HCT116 (cell line): ENCODE measurements at regions not wholly inside any gene's neighbourhood (a gene's known extent, or its start where the extent isn't known, plus 50 kb on each side); places are given as distances from the start of the nearest gene placed in this dataset.

ENCODE experiments used
- CBX3 ChIP-seq: IDR thresholded peaks from 2 replicates; pipeline ENCODE4 v1.6.1; 2012; ENCODE audit warnings: low read depth
- CTCF ChIP-seq, 3 experiments: fragments of 200-600 bp in 1 of 3; sonication (generic) in 1 of 3; IDR thresholded peaks in 2 of 3; conservative IDR thresholded peaks in 1 of 3; 2 replicates each; pipeline ENCODE4 v1.5.1; 2012 to 2017; ENCODE audit warnings: low read depth in 2 of 3, low read length in 2 of 3, antibody characterized with exemption in 1 of 3, borderline replicate concordance in 1 of 3, control low read depth in 1 of 3, mild to moderate bottlenecking in 1 of 3, mixed read lengths in 1 of 3, mixed run types in 1 of 3, moderate library complexity in 1 of 3; ENCODE audit not compliant: insufficient read depth in 1 of 3
- EGR1 ChIP-seq: IDR thresholded peaks from 2 replicates; pipeline ENCODE4 v1.6.1; 2012; ENCODE audit warnings: low read depth
- EZH2 ChIP-seq: fragments of 200-600 bp; sonication (generic); IDR thresholded peaks from 2 replicates; pipeline ENCODE4 v1.6.1; 2017; ENCODE audit warnings: antibody characterized with exemption, mixed run types
- POLR2A ChIP-seq: IDR thresholded peaks from 2 replicates; pipeline ENCODE4 v1.7.0; 2011; ENCODE audit warnings: borderline replicate concordance; ENCODE audit not compliant: insufficient read depth, insufficient read length; ENCODE audit errors: extremely low read depth
- POLR2AphosphoS5 ChIP-seq: IDR thresholded peaks from 2 replicates; pipeline ENCODE4 v1.6.1; 2011; ENCODE audit warnings: mild to moderate bottlenecking, low read depth, low read length, moderate library complexity
- RAD21 ChIP-seq: IDR thresholded peaks from 2 replicates; pipeline ENCODE4 v1.6.1; 2012; ENCODE audit warnings: low read depth, mild to moderate bottlenecking
- TCF7L2 ChIP-seq: IDR thresholded peaks from 2 replicates; pipeline ENCODE4 v1.7.0; 2011; ENCODE audit warnings: borderline replicate concordance, inconsistent platforms; ENCODE audit not compliant: insufficient read depth, insufficient read length; ENCODE audit errors: extremely low read depth
- ZNF274 ChIP-seq: fragments of 200-500 bp; sonication (Bioruptor generic); IDR thresholded peaks from 2 replicates; pipeline ENCODE4 v1.6.1; 2014; ENCODE audit warnings: mild to moderate bottlenecking, low read depth, low read length, inconsistent platforms

DNA sequence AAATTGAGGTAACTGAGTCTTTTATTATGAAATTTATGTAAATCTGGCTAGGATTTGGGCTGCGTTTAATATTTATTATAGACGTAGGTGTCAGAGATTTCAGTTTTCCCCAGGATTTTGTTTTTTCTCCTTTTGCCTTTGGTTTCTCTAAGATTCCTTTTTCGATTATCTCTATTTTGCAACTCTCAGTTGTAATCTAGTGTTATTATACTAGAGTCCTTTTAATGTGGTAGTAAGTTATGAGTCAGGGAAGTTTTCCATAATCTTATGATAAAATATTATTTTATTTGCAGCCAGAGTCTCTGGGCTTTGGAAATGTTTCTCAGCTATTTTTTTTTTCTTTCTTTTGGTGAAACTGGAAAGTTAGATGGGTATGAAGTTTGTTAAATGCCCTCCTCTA is 1043.8 kb downstream of the PLA2G4A start:
- TF ChIP-seq ZNF274 (no peak), CTCF (IDR thresholded peaks at IDR 0.05 in 2 of 3, conservative IDR thresholded peaks at IDR 0.05 in 1 of 3; ENCODE audit: borderline replicate concordance in 1 of 3, insufficient read depth in 1 of 3, low read depth in 2 of 3, low read length in 2 of 3) (no peak), EGR1 (no peak), EZH2 (no peak), POLR2A (no peak), CBX3 (no peak), TCF7L2 (no peak), RAD21 (no peak), POLR2AphosphoS5 (no peak)
